ENCODE measurements at regions not wholly inside any gene's neighbourhood (a gene's known extent, or its start where the extent isn't known, plus 50 kb on each side); places are given as distances from the start of the nearest gene placed in this dataset.

GRCh38 chr16:47826070-47826469 is 329.7 kb downstream of the ABCC12 start:
- no peaks in the 10 kb centered on the region for H3K9me3 ChIP-seq (ENCODE audit: control insufficient read depth, insufficient read depth, low read depth, low read length)
- H2AFZ ChIP-seq (ENCODE audit: low read length): no peak overlapping the region
- H3K4me3 ChIP-seq (replicated peaks in 1 of 4; ENCODE audit: control extremely low read depth in 1 of 4, insufficient read depth in 1 of 4, low read depth in 3 of 4, low read length in 4 of 4): no peak overlapping the region
- H3K27me3 ChIP-seq (ENCODE audit: control insufficient read depth, insufficient read depth, low read length): no peaks in the 10 kb centered on the region
- no peak overlapping the region for H3K4me2 ChIP-seq (ENCODE audit: extremely low read depth, insufficient read depth, low read length)
- no peak overlapping the region for H3K9ac ChIP-seq (ENCODE audit: insufficient read depth, low read length)
- H3K36me3 ChIP-seq (ENCODE audit: control insufficient read depth, insufficient read depth, low read length): no peaks in the 10 kb centered on the region
- DNase-seq (ENCODE audit: low read depth in 2 of 2): no peak
- TF ChIP-seq, protein P1, sequence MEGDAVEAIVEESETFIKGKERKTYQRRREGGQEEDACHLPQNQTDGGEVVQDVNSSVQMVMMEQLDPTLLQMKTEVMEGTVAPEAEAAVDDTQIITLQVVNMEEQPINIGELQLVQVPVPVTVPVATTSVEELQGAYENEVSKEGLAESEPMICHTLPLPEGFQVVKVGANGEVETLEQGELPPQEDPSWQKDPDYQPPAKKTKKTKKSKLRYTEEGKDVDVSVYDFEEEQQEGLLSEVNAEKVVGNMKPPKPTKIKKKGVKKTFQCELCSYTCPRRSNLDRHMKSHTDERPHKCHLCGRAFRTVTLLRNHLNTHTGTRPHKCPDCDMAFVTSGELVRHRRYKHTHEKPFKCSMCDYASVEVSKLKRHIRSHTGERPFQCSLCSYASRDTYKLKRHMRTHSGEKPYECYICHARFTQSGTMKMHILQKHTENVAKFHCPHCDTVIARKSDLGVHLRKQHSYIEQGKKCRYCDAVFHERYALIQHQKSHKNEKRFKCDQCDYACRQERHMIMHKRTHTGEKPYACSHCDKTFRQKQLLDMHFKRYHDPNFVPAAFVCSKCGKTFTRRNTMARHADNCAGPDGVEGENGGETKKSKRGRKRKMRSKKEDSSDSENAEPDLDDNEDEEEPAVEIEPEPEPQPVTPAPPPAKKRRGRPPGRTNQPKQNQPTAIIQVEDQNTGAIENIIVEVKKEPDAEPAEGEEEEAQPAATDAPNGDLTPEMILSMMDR (conservative IDR thresholded peaks at IDR 0.05 in 1 of 2, IDR thresholded peaks at IDR 0.05 in 1 of 2; ENCODE audit: low read depth in 1 of 2, low read length in 2 of 2): no peak
- TF ChIP-seq EZH2 (IDR thresholded peaks at IDR 0.05; ENCODE audit: low read length, missing control alignments): no peak
- no peaks in the 10 kb centered on the region for H3K4me1 ChIP-seq (ENCODE audit: control insufficient read depth, extremely low read depth, insufficient read depth, low read length)
- H3K27ac ChIP-seq (ENCODE audit: insufficient read depth, low read length): no peak overlapping the region
- no peaks in the 10 kb centered on the region for H4K20me1 ChIP-seq (ENCODE audit: control insufficient read depth, extremely low read depth, insufficient read depth, low read length)
- H3K79me2 ChIP-seq (ENCODE audit: control insufficient read depth, insufficient read depth, low read length): no peaks in the 10 kb centered on the region

- Histone ChIP-seq H3K27me3 (ENCODE audit: control insufficient read depth, insufficient read depth, low read length) (no peaks in the 10 kb centered on the region), H3K4me3 (replicated peaks in 1 of 4; ENCODE audit: control extremely low read depth in 1 of 4, insufficient read depth in 1 of 4, low read depth in 3 of 4, low read length in 4 of 4) (no peak overlapping the region), H3K9ac (ENCODE audit: insufficient read depth, low read length) (no peak overlapping the region), H3K79me2 (ENCODE audit: control insufficient read depth, insufficient read depth, low read length) (no peaks in the 10 kb centered on the region), H4K20me1 (ENCODE audit: control insufficient read depth, extremely low read depth, insufficient read depth, low read length) (no peaks in the 10 kb centered on the region), H2AFZ (ENCODE audit: low read length) (no peak overlapping the region), H3K9me3 (ENCODE audit: control insufficient read depth, insufficient read depth, low read depth, low read length) (no peaks in the 10 kb centered on the region), H3K4me1 (ENCODE audit: control insufficient read depth, extremely low read depth, insufficient read depth, low read length) (no peaks in the 10 kb centered on the region), H3K4me2 (ENCODE audit: extremely low read depth, insufficient read depth, low read length) (no peak overlapping the region), H3K36me3 (ENCODE audit: control insufficient read depth, insufficient read depth, low read length) (no peaks in the 10 kb centered on the region), H3K27ac (ENCODE audit: insufficient read depth, low read length) (no peak overlapping the region)
- TF ChIP-seq, protein P1 (conservative IDR thresholded peaks at IDR 0.05 in 1 of 2, IDR thresholded peaks at IDR 0.05 in 1 of 2; ENCODE audit: low read depth in 1 of 2, low read length in 2 of 2): no peak
- no peak for TF ChIP-seq EZH2 (IDR thresholded peaks at IDR 0.05; ENCODE audit: low read length, missing control alignments)
- DNase-seq (ENCODE audit: low read depth in 2 of 2): no peak
Measured at GRCh38 chr16:47817048-47817447, 338.7 kb downstream of the ABCC12 start.

DNA sequence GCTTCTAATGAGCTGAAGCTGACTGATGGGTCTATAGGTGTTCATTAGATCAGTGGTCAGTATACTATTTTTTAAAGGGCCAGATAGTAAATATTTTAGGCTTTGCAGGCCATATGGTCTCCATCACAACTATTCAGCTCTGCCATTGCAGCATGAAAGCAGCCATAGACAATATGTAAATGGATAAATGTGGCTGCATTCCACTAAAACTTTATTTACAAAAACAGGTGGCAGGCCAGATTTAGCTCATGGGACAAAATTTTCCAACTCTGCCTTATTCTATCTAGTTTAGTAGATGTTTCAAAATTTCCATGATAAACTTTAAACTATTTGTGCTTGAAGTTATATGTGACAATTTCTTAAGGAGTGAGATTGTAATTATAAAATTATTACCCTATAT is 339.3 kb downstream of the ABCC12 start:
- no peak overlapping the region for H3K4me2 ChIP-seq (ENCODE audit: extremely low read depth, insufficient read depth, low read length)
- H4K20me1 ChIP-seq (ENCODE audit: control insufficient read depth, extremely low read depth, insufficient read depth, low read length): no peaks in the 10 kb centered on the region
- no peak overlapping the region for H3K9ac ChIP-seq (ENCODE audit: insufficient read depth, low read length)
- DNase-seq (ENCODE audit: low read depth in 2 of 2): no peak
- TF ChIP-seq, protein P1 (conservative IDR thresholded peaks at IDR 0.05 in 1 of 2, IDR thresholded peaks at IDR 0.05 in 1 of 2; ENCODE audit: low read depth in 1 of 2, low read length in 2 of 2): no peak
- no peak for TF ChIP-seq EZH2 (IDR thresholded peaks at IDR 0.05; ENCODE audit: low read length, missing control alignments)
- no peaks in the 10 kb centered on the region for H3K36me3 ChIP-seq (ENCODE audit: control insufficient read depth, insufficient read depth, low read length)
- no peaks in the 10 kb centered on the region for H3K79me2 ChIP-seq (ENCODE audit: control insufficient read depth, insufficient read depth, low read length)
- H2AFZ ChIP-seq (ENCODE audit: low read length): no peak overlapping the region
- no peak overlapping the region for H3K4me3 ChIP-seq (replicated peaks in 1 of 4; ENCODE audit: control extremely low read depth in 1 of 4, insufficient read depth in 1 of 4, low read depth in 3 of 4, low read length in 4 of 4)
- no peaks in the 10 kb centered on the region for H3K9me3 ChIP-seq (ENCODE audit: control insufficient read depth, insufficient read depth, low read depth, low read length)
- no peaks in the 10 kb centered on the region for H3K27me3 ChIP-seq (ENCODE audit: control insufficient read depth, insufficient read depth, low read length)
- no peak overlapping the region for H3K27ac ChIP-seq (ENCODE audit: insufficient read depth, low read length)
- no peaks in the 10 kb centered on the region for H3K4me1 ChIP-seq (ENCODE audit: control insufficient read depth, extremely low read depth, insufficient read depth, low read length)

Measured in fibroblast of lung (primary cell).